WTC11 (cell line): ENCODE measurements at regions not wholly inside any gene's neighbourhood (a gene's known extent, or its start where the extent isn't known, plus 50 kb on each side); places are given as distances from the start of the nearest gene placed in this dataset.

ENCODE experiments used
- AFF4 ChIP-seq: sonication (generic); formaldehyde crosslinking; IDR thresholded peaks from 2 replicates; pipeline ENCODE4 v1.8.1; 2023; ENCODE audit warnings: mild to moderate bottlenecking, missing genetic modification reagents, borderline replicate concordance
- ATF3 ChIP-seq: sonication (generic); formaldehyde crosslinking; conservative IDR thresholded peaks from 2 replicates; pipeline ENCODE4 v1.8.1; 2022; ENCODE audit warnings: mild to moderate bottlenecking, missing genetic modification reagents
- CBFB ChIP-seq: sonication (generic); formaldehyde crosslinking; IDR thresholded peaks from 2 replicates; pipeline ENCODE4 v1.8.1; 2022; ENCODE audit warnings: mild to moderate bottlenecking, low read depth, missing genetic modification reagents
- CREB1 ChIP-seq: sonication (generic); formaldehyde crosslinking; IDR thresholded peaks from 2 replicates; pipeline ENCODE4 v1.8.0; 2023; ENCODE audit warnings: mild to moderate bottlenecking, missing genetic modification reagents
- E2F1 ChIP-seq: sonication (generic); formaldehyde crosslinking; IDR thresholded peaks from 2 replicates; pipeline ENCODE4 v1.8.0; 2022; ENCODE audit warnings: mild to moderate bottlenecking, missing genetic modification reagents
- FOXP1 ChIP-seq: sonication (generic); formaldehyde crosslinking; IDR thresholded peaks from 2 replicates; pipeline ENCODE4 v1.8.0; 2022; ENCODE audit warnings: missing genetic modification reagents, mild to moderate bottlenecking, moderate library complexity, borderline replicate concordance
- KAT7 ChIP-seq: sonication (generic); formaldehyde crosslinking; IDR thresholded peaks from 2 replicates; pipeline ENCODE4 v1.8.1; 2023; ENCODE audit warnings: missing genetic modification reagents, mild to moderate bottlenecking, borderline replicate concordance
- NFYB ChIP-seq: sonication (generic); formaldehyde crosslinking; conservative IDR thresholded peaks from 2 replicates; pipeline ENCODE4 v1.8.0; 2022; ENCODE audit warnings: low read depth, missing genetic modification reagents
- NR1H2 ChIP-seq: sonication (generic); formaldehyde crosslinking; IDR thresholded peaks from 2 replicates; pipeline ENCODE4 v1.9.0; 2021; ENCODE audit warnings: mild to moderate bottlenecking, moderate library complexity, missing genetic modification reagents
- NR2C2 ChIP-seq: sonication (generic); formaldehyde crosslinking; IDR thresholded peaks from 2 replicates; pipeline ENCODE4 v1.8.0; 2022; ENCODE audit warnings: mild to moderate bottlenecking, missing genetic modification reagents
- SOX15 ChIP-seq: fragments of 250-450 bp; sonication (Bioruptor Pico); IDR thresholded peaks from 2 replicates; pipeline ENCODE4 v1.9.0; 2021; ENCODE audit warnings: mild to moderate bottlenecking
- STAT6 ChIP-seq: sonication (generic); formaldehyde crosslinking; conservative IDR thresholded peaks from 2 replicates; pipeline ENCODE4 v1.8.1; 2023; ENCODE audit warnings: mild to moderate bottlenecking, low read depth, missing genetic modification reagents, moderate library complexity
- ZBTB21 ChIP-seq: sonication (generic); formaldehyde crosslinking; IDR thresholded peaks from 2 replicates; pipeline ENCODE4 v1.8.1; 2023; ENCODE audit warnings: mild to moderate bottlenecking, missing genetic modification reagents, borderline replicate concordance
- ZBTB43 ChIP-seq: sonication (generic); formaldehyde crosslinking; IDR thresholded peaks from 2 replicates; pipeline ENCODE4 v1.8.1; 2023; ENCODE audit warnings: mild to moderate bottlenecking, missing genetic modification reagents
- TF ChIP-seq, protein P1 (sequence below): sonication (generic); formaldehyde crosslinking; IDR thresholded peaks from 2 replicates; pipeline ENCODE4 v1.8.1; 2023; ENCODE audit warnings: mild to moderate bottlenecking, missing genetic modification reagents, moderate library complexity
- TF ChIP-seq, protein P2 (sequence below): fragments of 250-450 bp; sonication (Bioruptor Pico); IDR thresholded peaks from 2 replicates; pipeline ENCODE4 v1.9.0; 2021; ENCODE audit warnings: mild to moderate bottlenecking
- TF ChIP-seq, protein P3 (sequence below): fragments of 250-450 bp; sonication (Bioruptor Pico); IDR thresholded peaks from 2 replicates; pipeline ENCODE4 v1.8.0; 2021; ENCODE audit warnings: mild to moderate bottlenecking

DNA sequence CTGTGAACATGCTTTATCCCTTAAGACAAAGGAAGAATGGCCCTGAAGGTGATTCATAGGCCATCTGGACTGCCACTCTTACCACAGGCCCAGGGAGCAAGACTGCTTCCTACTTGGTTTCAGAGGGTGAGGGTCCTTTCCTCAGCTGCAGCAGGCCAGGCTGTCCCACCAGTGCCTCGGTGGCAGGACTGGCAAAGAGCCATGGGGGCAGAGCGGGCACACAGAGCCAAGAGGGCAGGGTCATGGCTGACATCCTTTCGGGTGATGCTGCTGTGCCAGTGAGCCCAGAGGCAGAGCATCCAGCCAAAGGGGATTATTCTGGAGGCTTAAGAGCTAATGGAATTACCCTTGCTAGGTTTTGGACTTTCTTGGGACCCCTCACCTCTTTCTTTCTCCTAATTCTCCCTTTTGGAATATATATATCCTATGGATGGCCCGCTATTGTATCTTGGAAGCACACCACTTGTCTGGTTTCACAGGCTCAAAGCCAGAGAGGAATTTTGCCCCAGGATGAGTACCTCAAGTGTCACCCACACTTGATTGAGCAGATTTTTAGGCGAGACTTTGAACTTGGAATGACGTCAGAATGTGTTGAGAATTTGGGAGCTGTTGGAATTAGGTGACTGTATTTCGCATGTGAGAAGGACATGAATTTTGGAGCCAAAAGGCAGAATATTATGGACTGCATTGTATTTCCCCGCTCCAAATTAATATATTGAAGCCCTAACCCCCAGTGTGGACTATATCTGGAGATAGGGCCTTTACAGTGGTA, 180.6 kb downstream of the BARX1 start (continued):
- TF ChIP-seq AFF4 (no peak), SOX15 (CRISPR knock-in tag) (no peak), KAT7 (CRISPR knock-in tag) (no peak), CREB1 (CRISPR knock-in tag) (no peak), STAT6 (CRISPR knock-in tag) (no peak), E2F1 (no peak), CBFB (CRISPR knock-in tag) (no peak), NFYB (CRISPR knock-in tag) (no peak), FOXP1 (CRISPR knock-in tag) (no peak), ZBTB21 (CRISPR knock-in tag) (no peak), NR1H2 (CRISPR knock-in tag) (no peak), ATF3 (CRISPR knock-in tag) (no peak), NR2C2 (CRISPR knock-in tag) (no peak), ZBTB43 (CRISPR knock-in tag) (no peak)
- TF ChIP-seq, protein P1, sequence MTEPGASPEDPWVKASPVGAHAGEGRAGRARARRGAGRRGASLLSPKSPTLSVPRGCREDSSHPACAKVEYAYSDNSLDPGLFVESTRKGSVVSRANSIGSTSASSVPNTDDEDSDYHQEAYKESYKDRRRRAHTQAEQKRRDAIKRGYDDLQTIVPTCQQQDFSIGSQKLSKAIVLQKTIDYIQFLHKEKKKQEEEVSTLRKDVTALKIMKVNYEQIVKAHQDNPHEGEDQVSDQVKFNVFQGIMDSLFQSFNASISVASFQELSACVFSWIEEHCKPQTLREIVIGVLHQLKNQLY, result no peak
- TF ChIP-seq, protein P2, sequence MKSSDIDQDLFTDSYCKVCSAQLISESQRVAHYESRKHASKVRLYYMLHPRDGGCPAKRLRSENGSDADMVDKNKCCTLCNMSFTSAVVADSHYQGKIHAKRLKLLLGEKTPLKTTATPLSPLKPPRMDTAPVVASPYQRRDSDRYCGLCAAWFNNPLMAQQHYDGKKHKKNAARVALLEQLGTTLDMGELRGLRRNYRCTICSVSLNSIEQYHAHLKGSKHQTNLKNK (CRISPR knock-in tag), result no peak
- TF ChIP-seq, protein P3, sequence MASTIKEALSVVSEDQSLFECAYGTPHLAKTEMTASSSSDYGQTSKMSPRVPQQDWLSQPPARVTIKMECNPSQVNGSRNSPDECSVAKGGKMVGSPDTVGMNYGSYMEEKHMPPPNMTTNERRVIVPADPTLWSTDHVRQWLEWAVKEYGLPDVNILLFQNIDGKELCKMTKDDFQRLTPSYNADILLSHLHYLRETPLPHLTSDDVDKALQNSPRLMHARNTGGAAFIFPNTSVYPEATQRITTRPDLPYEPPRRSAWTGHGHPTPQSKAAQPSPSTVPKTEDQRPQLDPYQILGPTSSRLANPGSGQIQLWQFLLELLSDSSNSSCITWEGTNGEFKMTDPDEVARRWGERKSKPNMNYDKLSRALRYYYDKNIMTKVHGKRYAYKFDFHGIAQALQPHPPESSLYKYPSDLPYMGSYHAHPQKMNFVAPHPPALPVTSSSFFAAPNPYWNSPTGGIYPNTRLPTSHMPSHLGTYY, result no peak
